Liver (tissue), 3 donors: ENCODE measurements at regions not wholly inside any gene's neighbourhood (a gene's known extent, or its start where the extent isn't known, plus 50 kb on each side); places are given as distances from the start of the nearest gene placed in this dataset.

Experiments used
- JUND ChIP-seq, 2 donors: IDR thresholded peaks; 2 replicates each; pipeline ENCODE4 v1.6.1; 2016; ENCODE audit warnings: antibody characterized with exemption in 2 of 2
- RAD21 ChIP-seq, 2 donors: IDR thresholded peaks; 2 replicates each; pipeline ENCODE4 v1.6.1; 2016; ENCODE audit warnings: antibody characterized with exemption in 2 of 2, mild to moderate bottlenecking in 2 of 2
- RXRA ChIP-seq, 2 donors: IDR thresholded peaks; 2 replicates each; pipeline ENCODE4 v1.6.1; 2017 to 2018; ENCODE audit warnings: antibody characterized with exemption in 2 of 2, mild to moderate bottlenecking in 1 of 2
- YY1 ChIP-seq: IDR thresholded peaks from 2 replicates; pipeline ENCODE4 v1.6.1; 2016; ENCODE audit warnings: antibody characterized with exemption, mild to moderate bottlenecking
- TF ChIP-seq, protein P1 (sequence below): fragments of 150-350 bp; IDR thresholded peaks from 2 replicates; pipeline ENCODE4 v1.5.1; 2017; ENCODE audit warnings: improper control_type of control experiment, low read depth, low read length; ENCODE audit not compliant: missing input control
- TF ChIP-seq, protein P2 (sequence below): IDR thresholded peaks from 2 replicates; pipeline ENCODE4 v1.6.1; 2016; ENCODE audit warnings: antibody characterized with exemption, mild to moderate bottlenecking
- donor health status: healthy.
- donor health status: healthy.

DNA sequence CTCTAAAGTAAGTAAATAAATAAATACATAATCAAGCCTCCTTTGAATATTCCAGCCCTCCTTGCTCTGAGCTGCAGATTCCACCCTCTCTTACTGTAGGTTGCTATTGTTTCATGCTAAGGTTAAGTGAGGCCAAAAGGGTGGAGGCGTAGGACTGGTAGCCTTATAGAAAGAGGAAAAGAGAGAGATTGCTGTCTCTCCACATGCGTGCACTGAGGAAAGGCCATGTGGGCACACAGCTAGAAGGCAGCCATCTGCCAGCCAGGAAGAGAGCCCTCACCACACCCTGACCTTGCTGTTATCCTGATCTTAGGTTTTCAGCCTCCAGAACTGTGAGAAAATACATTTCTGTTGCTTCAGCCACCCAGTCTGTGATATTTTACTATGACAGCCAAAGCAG is 52.0 kb upstream of the GPCPD1 start:
- TF ChIP-seq RAD21 (IDR thresholded peaks at IDR 0.05) = no peak
- TF ChIP-seq, protein P1, sequence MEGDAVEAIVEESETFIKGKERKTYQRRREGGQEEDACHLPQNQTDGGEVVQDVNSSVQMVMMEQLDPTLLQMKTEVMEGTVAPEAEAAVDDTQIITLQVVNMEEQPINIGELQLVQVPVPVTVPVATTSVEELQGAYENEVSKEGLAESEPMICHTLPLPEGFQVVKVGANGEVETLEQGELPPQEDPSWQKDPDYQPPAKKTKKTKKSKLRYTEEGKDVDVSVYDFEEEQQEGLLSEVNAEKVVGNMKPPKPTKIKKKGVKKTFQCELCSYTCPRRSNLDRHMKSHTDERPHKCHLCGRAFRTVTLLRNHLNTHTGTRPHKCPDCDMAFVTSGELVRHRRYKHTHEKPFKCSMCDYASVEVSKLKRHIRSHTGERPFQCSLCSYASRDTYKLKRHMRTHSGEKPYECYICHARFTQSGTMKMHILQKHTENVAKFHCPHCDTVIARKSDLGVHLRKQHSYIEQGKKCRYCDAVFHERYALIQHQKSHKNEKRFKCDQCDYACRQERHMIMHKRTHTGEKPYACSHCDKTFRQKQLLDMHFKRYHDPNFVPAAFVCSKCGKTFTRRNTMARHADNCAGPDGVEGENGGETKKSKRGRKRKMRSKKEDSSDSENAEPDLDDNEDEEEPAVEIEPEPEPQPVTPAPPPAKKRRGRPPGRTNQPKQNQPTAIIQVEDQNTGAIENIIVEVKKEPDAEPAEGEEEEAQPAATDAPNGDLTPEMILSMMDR = no peak
- TF ChIP-seq RXRA (IDR thresholded peaks at IDR 0.05) = no peak
- no peak for TF ChIP-seq JUND (IDR thresholded peaks at IDR 0.05)
- TF ChIP-seq, protein P2, sequence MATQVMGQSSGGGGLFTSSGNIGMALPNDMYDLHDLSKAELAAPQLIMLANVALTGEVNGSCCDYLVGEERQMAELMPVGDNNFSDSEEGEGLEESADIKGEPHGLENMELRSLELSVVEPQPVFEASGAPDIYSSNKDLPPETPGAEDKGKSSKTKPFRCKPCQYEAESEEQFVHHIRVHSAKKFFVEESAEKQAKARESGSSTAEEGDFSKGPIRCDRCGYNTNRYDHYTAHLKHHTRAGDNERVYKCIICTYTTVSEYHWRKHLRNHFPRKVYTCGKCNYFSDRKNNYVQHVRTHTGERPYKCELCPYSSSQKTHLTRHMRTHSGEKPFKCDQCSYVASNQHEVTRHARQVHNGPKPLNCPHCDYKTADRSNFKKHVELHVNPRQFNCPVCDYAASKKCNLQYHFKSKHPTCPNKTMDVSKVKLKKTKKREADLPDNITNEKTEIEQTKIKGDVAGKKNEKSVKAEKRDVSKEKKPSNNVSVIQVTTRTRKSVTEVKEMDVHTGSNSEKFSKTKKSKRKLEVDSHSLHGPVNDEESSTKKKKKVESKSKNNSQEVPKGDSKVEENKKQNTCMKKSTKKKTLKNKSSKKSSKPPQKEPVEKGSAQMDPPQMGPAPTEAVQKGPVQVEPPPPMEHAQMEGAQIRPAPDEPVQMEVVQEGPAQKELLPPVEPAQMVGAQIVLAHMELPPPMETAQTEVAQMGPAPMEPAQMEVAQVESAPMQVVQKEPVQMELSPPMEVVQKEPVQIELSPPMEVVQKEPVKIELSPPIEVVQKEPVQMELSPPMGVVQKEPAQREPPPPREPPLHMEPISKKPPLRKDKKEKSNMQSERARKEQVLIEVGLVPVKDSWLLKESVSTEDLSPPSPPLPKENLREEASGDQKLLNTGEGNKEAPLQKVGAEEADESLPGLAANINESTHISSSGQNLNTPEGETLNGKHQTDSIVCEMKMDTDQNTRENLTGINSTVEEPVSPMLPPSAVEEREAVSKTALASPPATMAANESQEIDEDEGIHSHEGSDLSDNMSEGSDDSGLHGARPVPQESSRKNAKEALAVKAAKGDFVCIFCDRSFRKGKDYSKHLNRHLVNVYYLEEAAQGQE = no peak
- TF ChIP-seq YY1 = no peak
